ENCODE measurements at regions not wholly inside any gene's neighbourhood (a gene's known extent, or its start where the extent isn't known, plus 50 kb on each side); places are given as distances from the start of the nearest gene placed in this dataset.

DNA sequence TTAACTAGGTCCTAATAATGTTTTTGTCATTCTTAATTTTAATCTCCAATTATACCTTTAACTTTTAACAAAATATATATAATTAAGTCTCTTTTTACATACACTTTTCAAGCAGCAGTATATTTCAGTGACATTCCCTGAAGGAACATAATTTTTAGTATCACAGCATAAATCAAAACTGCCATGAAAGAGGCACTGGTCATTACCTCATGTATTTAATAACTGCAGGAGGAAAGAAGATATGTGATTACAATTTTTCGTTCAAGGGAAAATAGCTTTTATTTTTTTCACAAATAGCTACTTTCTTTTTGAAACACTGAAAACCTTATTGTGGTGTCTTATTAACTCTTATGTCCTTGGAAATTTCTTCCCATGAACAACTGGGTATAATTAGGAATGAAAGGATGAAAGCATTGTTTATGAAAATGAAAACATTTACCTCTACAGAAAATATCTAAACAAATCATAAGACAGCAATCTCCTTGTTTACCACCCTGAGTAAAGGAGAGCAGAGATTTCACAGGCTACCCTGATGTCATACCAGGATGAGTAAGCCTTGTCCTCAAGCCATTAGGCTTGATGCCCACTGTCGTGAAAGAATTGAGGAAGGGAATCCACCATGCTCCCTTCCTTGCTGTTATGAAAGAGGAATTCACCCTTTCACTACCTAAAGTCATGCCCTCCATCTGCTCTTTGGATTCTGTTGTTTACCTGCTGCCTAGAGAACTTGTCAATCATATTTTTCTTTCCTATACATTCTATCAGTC lies 877.2 kb upstream of the PCDH20 start:
- no peak overlapping the region for H3K27ac ChIP-seq (ENCODE audit: low read length)
- no peaks in the 10 kb centered on the region for H3K36me3 ChIP-seq (ENCODE audit: insufficient read depth, low read depth, low read length)
- H3K4me1 ChIP-seq (ENCODE audit: insufficient read depth, low read length) = no peaks in the 10 kb centered on the region
- H3K27me3 ChIP-seq (ENCODE audit: insufficient read depth, low read length) = no peaks in the 10 kb centered on the region
- no peaks in the 10 kb centered on the region; the same call in 1 of the 2 replicates for H3K9me3 ChIP-seq (ENCODE audit: insufficient read depth, low read depth, low read length)
- H3K9ac ChIP-seq (ENCODE audit: low read depth, low read length) = no peak overlapping the region
- H3K4me3 ChIP-seq (ENCODE audit: low read length) = no peak overlapping the region

DNA sequence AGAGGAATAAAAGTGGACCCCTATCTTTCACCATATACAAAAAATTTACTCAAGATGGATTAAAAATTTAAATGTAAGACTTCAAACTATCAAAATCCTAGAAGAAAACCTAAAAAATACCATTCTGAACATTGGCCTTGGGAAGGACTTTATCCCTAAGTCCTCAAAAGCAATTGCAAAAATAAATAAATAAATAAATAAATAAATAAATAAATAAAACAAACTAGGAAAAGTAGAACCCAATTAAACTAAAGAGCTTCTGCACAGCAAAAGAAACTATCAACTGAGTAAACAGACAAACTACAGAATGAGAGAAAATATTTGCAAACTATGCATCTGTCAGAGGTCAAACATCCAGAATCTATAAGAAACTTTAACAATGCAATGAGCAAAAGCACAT lies 874.9 kb upstream of the PCDH20 start:
- Histone ChIP-seq H3K4me1 (ENCODE audit: insufficient read depth, low read length) (no peaks in the 10 kb centered on the region), H3K9ac (ENCODE audit: low read depth, low read length) (no peak overlapping the region), H3K4me3 (ENCODE audit: low read length) (no peak overlapping the region), H3K27me3 (ENCODE audit: insufficient read depth, low read length) (no peaks in the 10 kb centered on the region), H3K9me3 (ENCODE audit: insufficient read depth, low read depth, low read length) (no peaks in the 10 kb centered on the region; the same call in 1 of the 2 replicates), H3K27ac (ENCODE audit: low read length) (no peak overlapping the region), H3K36me3 (ENCODE audit: insufficient read depth, low read depth, low read length) (no peaks in the 10 kb centered on the region)

DNA sequence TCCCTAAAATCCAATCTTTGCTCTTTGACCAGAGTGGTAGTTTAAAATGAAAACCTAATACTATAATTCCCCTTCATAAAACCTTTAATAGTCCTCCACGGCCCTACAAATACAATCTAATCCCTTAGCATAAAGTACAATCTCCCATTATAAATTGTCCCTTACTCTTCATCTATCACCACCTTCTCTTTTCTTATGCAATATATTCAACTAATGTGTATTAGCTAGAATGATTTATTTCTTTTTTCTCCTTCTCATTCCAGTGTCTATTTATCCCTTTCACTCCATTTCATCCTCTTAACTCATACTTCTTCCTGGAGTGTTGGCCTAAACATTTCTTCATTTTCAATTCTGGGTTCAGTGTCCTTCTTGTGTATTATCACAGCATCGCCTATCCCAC lies 872.1 kb upstream of the PCDH20 start:
- Histone ChIP-seq H3K9ac (ENCODE audit: low read depth, low read length) (no peak overlapping the region), H3K4me1 (ENCODE audit: insufficient read depth, low read length) (no peaks in the 10 kb centered on the region), H3K27ac (ENCODE audit: low read length) (no peak overlapping the region), H3K4me3 (ENCODE audit: low read length) (no peak overlapping the region), H3K9me3 (ENCODE audit: insufficient read depth, low read depth, low read length) (no peaks in the 10 kb centered on the region; the same call in 1 of the 2 replicates), H3K27me3 (ENCODE audit: insufficient read depth, low read length) (no peaks in the 10 kb centered on the region), H3K36me3 (ENCODE audit: insufficient read depth, low read depth, low read length) (no peaks in the 10 kb centered on the region)

DNA sequence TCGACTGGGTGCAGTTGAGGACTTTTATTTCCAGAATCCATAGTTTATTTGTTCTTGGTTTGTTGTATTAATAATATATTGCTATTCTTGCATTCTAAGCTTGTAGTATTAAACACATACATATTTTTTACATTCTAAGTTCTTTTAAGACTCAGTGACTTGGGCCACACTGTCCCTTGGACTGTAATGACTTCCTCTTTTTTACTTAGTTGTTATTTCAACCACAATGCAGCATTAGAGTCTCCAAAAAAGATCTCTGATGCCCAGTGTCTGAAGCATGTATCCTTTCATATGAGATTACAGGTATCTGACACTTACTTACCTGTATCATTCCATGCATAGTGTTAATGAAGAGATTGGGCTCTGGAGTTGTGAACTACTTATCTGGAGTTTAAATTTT lies 864.9 kb upstream of the PCDH20 start:
- no peak overlapping the region for H3K27ac ChIP-seq (ENCODE audit: low read length)
- no peak overlapping the region for H3K4me3 ChIP-seq (ENCODE audit: low read length)
- no peak overlapping the region for H3K9ac ChIP-seq (ENCODE audit: low read depth, low read length)
- H3K9me3 ChIP-seq (ENCODE audit: insufficient read depth, low read depth, low read length) = no peaks in the 10 kb centered on the region
- no peaks in the 10 kb centered on the region for H3K27me3 ChIP-seq (ENCODE audit: insufficient read depth, low read length)
- H3K4me1 ChIP-seq (ENCODE audit: insufficient read depth, low read length) = no peaks in the 10 kb centered on the region
- no peaks in the 10 kb centered on the region for H3K36me3 ChIP-seq (ENCODE audit: insufficient read depth, low read depth, low read length)

DNA sequence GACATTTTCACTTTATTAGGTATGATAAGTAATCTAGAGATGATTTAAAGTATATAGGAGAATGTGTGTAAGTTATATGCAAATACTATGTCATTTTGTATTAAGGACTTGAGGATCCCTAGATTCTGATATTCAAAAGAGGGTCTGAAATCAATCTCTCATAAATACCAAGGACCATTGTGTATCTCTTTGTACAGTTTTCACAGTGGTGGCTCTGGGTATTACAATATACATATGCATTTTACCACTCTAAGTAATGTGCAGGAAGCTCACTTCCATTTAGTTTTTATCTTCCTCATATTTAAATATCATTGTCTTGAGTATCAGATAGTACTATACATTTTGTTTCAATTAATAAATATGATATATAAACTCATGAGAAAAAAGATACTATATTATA lies 862.6 kb upstream of the PCDH20 start:
- Histone ChIP-seq H3K9ac (ENCODE audit: low read depth, low read length) (no peak overlapping the region), H3K27ac (ENCODE audit: low read length) (no peak overlapping the region), H3K4me1 (ENCODE audit: insufficient read depth, low read length) (no peaks in the 10 kb centered on the region), H3K36me3 (ENCODE audit: insufficient read depth, low read depth, low read length) (no peaks in the 10 kb centered on the region), H3K9me3 (ENCODE audit: insufficient read depth, low read depth, low read length) (peaks cover 3% of the 10 kb centered on the region; the same call in 1 of the 2 replicates), H3K4me3 (ENCODE audit: low read length) (no peak overlapping the region), H3K27me3 (ENCODE audit: insufficient read depth, low read length) (no peaks in the 10 kb centered on the region)

DNA sequence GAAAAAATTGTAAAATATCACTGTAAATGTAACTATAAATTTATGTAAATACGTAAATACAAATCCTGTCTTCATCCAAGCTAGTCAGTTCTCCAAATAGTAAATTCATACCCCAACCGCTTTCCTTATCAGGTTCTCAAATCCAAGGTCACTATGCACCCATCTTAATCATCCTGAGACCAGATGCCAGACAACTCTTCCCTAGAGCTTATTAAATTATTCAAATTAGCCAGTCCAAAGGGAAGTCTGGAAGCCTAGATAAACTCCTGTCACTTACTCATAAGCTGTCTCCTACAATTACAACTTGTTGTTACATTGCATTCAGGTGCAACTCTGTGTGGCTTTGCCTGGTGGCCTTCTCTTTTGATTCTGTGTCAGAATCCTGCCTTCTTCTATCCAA lies 836.1 kb upstream of the PCDH20 start:
- Histone ChIP-seq H3K36me3 (ENCODE audit: insufficient read depth, low read depth, low read length) (no peaks in the 10 kb centered on the region), H3K4me3 (ENCODE audit: low read length) (no peak overlapping the region), H3K27ac (ENCODE audit: low read length) (no peak overlapping the region), H3K9me3 (ENCODE audit: insufficient read depth, low read depth, low read length) (no peaks in the 10 kb centered on the region), H3K4me1 (ENCODE audit: insufficient read depth, low read length) (no peaks in the 10 kb centered on the region), H3K27me3 (ENCODE audit: insufficient read depth, low read length) (no peaks in the 10 kb centered on the region), H3K9ac (ENCODE audit: low read depth, low read length) (no peak overlapping the region)

DNA sequence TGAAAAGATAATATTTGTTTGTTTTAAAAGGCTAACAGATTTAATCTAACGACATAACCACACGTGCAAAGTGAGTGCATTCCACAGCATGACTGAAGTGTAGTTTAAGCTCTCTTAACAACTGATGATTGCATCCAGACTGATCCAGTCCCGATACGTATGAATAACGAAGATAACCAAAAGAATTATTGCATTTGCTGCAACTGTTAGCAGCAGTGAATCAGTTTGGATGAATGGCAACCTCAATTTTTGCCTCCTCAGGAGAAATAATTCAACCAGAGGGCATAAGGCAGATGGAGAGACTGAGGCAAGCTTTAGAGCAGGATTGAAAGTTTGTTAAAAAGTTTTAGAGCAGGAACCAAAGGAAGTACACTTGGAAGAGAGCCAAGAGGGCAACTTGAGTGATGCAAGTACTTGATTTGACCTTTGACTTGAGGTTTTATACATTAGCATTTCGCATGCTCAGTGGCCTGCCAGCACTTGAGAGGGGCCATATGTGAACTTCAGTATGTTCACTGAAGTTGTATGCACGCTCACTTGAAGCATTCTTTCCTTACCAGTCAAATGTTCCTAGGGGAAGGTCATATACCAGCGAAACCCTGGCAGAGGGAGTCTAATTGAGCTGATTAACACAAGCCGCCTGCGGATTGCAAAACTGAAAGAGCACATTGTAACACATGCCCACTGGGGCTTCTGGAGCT lies 835.0 kb upstream of the PCDH20 start:
- Histone ChIP-seq H3K27me3 (ENCODE audit: insufficient read depth, low read length) (no peaks in the 10 kb centered on the region), H3K27ac (ENCODE audit: low read length) (no peak overlapping the region), H3K9ac (ENCODE audit: low read depth, low read length) (no peak overlapping the region), H3K9me3 (ENCODE audit: insufficient read depth, low read depth, low read length) (no peaks in the 10 kb centered on the region), H3K4me3 (ENCODE audit: low read length) (no peak overlapping the region), H3K36me3 (ENCODE audit: insufficient read depth, low read depth, low read length) (no peaks in the 10 kb centered on the region), H3K4me1 (ENCODE audit: insufficient read depth, low read length) (no peaks in the 10 kb centered on the region)

DNA sequence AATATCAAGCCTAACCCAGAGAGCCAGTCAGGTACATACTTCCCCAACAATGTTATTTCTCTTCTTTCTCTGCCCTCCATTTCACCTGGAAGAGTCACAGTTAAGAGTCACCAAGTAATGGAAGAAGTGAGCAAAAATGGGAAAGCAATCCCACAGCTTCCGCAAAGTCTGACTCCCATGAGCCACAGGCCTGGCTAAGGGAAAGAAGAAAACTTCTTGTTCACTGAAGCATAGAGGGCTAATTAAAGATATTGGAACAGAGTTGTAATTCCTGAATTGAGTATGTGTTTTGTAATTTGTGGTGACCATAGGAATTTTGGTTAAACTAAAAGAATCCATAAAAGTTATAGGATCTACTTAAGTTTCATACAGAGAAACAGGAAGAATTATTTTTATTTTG lies 830.9 kb upstream of the PCDH20 start:
- H3K4me3 ChIP-seq (ENCODE audit: low read length) = no peak overlapping the region
- H3K27ac ChIP-seq (ENCODE audit: low read length) = no peak overlapping the region
- H3K9me3 ChIP-seq (ENCODE audit: insufficient read depth, low read depth, low read length) = no peaks in the 10 kb centered on the region
- no peaks in the 10 kb centered on the region for H3K4me1 ChIP-seq (ENCODE audit: insufficient read depth, low read length)
- no peak overlapping the region for H3K9ac ChIP-seq (ENCODE audit: low read depth, low read length)
- no peaks in the 10 kb centered on the region for H3K27me3 ChIP-seq (ENCODE audit: insufficient read depth, low read length)
- H3K36me3 ChIP-seq (ENCODE audit: insufficient read depth, low read depth, low read length) = no peaks in the 10 kb centered on the region

DNA sequence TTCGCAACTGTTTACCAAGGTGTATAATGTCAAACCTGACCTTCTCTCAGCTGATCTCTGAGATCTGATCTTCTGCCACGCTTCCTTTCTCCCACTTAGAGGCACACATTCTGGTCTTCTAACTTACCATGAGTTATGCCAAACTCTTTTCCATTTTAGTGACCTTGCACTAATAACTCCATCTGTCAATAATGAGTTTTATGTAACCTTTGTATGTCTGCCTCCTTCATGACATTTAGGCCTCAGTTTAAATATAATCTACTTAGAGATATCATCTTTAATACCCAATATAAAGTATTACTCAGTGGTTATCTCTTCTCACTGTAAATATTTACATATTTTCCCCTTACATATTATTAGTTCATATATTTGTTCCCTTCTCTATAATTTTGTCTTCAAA lies 827.5 kb upstream of the PCDH20 start:
- Histone ChIP-seq H3K9ac (ENCODE audit: low read depth, low read length) (no peak overlapping the region), H3K36me3 (ENCODE audit: insufficient read depth, low read depth, low read length) (no peaks in the 10 kb centered on the region), H3K4me3 (ENCODE audit: low read length) (no peak overlapping the region), H3K4me1 (ENCODE audit: insufficient read depth, low read length) (no peaks in the 10 kb centered on the region), H3K9me3 (ENCODE audit: insufficient read depth, low read depth, low read length) (no peaks in the 10 kb centered on the region), H3K27ac (ENCODE audit: low read length) (no peak overlapping the region), H3K27me3 (ENCODE audit: insufficient read depth, low read length) (no peaks in the 10 kb centered on the region)

DNA sequence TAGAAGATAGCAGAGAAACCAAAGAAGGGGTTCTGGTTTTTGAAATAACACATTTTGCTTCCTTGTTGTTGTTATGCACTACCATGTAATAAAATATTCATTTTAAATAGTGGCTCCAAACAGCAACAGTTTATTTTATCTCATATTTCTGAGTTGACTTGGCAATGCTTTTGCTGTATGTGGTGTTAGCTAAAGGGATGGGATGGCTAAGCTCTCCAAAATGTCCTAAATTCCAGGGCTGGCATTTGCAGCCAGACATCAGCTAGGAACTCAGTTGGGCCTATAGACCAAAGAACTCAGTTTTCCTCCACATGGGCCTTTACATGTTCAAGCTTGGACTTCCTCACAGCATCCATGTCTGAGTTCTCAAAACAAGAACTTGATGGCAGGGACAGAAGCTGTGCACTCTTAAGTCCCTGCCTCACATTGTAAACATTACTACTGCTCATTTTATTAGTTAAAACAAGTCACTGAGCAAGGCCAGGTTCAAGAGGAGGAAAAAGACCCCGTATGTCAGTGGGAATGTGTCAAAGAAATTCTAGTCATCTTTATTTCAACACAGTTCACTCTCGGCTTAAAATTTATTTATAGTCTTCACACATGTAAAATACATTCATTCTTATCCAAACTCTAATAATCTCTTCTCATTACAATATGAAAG lies 819.3 kb upstream of the PCDH20 start:
- Histone ChIP-seq H3K27me3 (ENCODE audit: insufficient read depth, low read length) (no peaks in the 10 kb centered on the region), H3K9ac (ENCODE audit: low read depth, low read length) (no peak overlapping the region), H3K9me3 (ENCODE audit: insufficient read depth, low read depth, low read length) (no peaks in the 10 kb centered on the region), H3K4me1 (ENCODE audit: insufficient read depth, low read length) (no peaks in the 10 kb centered on the region), H3K4me3 (ENCODE audit: low read length) (no peak overlapping the region), H3K36me3 (ENCODE audit: insufficient read depth, low read depth, low read length) (no peaks in the 10 kb centered on the region), H3K27ac (ENCODE audit: low read length) (no peak overlapping the region)

DNA sequence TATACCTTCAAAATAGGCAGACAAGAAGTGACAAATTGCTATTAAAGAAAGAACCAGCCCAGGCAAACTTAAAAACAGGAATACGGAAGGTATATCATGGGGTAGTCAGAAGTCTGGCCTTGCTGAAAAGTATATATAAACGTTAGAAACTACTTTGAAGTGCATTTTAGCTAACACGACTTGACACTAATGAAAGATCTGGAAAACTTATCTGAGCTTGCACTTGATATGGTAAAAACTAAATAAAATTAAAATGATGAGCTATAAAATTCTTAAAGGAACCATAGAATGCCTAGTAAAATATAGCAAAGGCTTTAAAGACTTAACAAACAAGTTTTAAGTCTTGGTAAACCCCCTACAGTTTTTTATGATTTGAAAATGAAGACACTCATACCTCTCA lies 795.3 kb upstream of the PCDH20 start:
- H3K9me3 ChIP-seq (ENCODE audit: insufficient read depth, low read depth, low read length) = no peaks in the 10 kb centered on the region
- no peaks in the 10 kb centered on the region for H3K36me3 ChIP-seq (ENCODE audit: insufficient read depth, low read depth, low read length)
- no peaks in the 10 kb centered on the region for H3K27me3 ChIP-seq (ENCODE audit: insufficient read depth, low read length)
- H3K27ac ChIP-seq (ENCODE audit: low read length) = no peak overlapping the region
- H3K4me3 ChIP-seq (ENCODE audit: low read length) = no peak overlapping the region
- no peaks in the 10 kb centered on the region for H3K4me1 ChIP-seq (ENCODE audit: insufficient read depth, low read length)
- no peak overlapping the region for H3K9ac ChIP-seq (ENCODE audit: low read depth, low read length)

DNA sequence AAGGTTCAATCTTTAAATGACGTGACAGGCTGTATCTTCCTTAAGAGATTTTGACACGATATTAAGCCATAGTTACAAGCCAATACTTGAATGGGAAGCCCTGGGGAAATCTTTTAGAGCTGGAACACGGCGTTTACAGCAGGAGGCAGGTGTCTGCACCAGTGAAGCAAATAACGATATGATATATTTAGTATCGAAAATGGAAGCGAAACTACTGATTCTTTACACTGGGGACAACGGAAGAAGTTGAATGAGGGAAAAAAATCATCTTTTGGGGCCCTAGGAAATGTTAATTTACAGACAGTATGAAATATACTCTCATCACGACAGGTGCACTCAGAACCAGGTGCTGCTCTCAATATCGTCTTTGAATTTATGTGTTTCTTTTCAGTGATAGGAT lies 793.9 kb upstream of the PCDH20 start:
- 0 out of 2 replicates have a peak, but pooled peaks cover 4% of the 10 kb centered on the region for H3K9me3 ChIP-seq (ENCODE audit: insufficient read depth, low read depth, low read length)
- H3K27ac ChIP-seq (ENCODE audit: low read length) = no peak overlapping the region
- no peak overlapping the region for H3K9ac ChIP-seq (ENCODE audit: low read depth, low read length)
- no peaks in the 10 kb centered on the region for H3K36me3 ChIP-seq (ENCODE audit: insufficient read depth, low read depth, low read length)
- H3K27me3 ChIP-seq (ENCODE audit: insufficient read depth, low read length) = no peaks in the 10 kb centered on the region
- H3K4me3 ChIP-seq (ENCODE audit: low read length) = no peak overlapping the region
- H3K4me1 ChIP-seq (ENCODE audit: insufficient read depth, low read length) = no peaks in the 10 kb centered on the region
